ENCODE measurements at regions not wholly inside any gene's neighbourhood (a gene's known extent, or its start where the extent isn't known, plus 50 kb on each side); places are given as distances from the start of the nearest gene placed in this dataset.

GRCh38 chr4:20490734-20491133 is 209.5 kb upstream of the PACRGL start:
- TF ChIP-seq CTCF (conservative IDR thresholded peaks at IDR 0.05; ENCODE audit: low read length) (no peak), EZH2phosphoT487 (IDR thresholded peaks at IDR 0.05; ENCODE audit: borderline replicate concordance, low read depth, low read length) (no peak)

Data from OCI-LY7 (cell line).